NCI-H1417 (cell line): ENCODE measurements at regions not wholly inside any gene's neighbourhood (a gene's known extent, or its start where the extent isn't known, plus 50 kb on each side); places are given as distances from the start of the nearest gene placed in this dataset.
A peak's percentile ranks its signal among the peaks of the same experiment; 100 is the strongest.

Source experiments
- DNase-seq, 3 experiments: peaks; one replicate each; lab custom pipeline; 2025; lab: John Stamatoyannopoulos, UW

DNA sequence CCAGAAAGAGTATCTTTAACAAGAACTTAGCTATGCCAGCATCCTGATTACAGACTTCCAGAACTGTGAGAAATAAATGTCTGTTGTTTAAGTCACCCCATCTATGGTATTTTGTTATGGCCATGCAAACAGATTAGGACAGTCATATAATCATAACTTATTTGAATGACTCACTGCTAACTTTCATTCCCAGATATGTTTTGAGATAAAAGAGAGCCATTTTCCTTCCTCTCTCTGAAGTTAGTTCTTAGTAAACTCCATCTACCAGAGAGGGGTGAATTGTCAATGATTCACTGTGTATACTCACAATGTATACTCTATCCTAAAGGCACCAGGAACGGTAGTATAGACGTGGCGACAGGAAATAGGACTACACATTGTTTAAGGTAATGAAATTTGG lies 179.4 kb upstream of the DPH6 start:
- no peak for DNase-seq

DNA sequence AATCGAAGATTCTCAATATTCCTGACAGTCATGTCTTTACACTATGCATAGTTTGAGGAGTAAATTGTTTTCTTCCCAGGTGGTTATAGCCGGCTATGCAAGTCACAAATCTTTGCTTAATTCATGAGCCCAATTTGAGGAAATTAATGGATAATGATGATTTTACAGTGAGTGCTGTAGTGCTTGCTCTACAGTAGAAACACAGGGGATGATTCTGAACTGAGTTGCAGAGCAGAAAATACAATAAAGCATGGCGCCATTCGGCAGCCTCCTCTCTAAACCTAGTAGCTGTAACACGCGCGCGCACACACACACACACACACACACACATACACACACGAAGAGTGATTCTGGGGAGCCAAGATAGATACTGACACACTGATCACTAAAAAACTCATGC lies 181.7 kb upstream of the DPH6 start:
- no peak for DNase-seq

DNA sequence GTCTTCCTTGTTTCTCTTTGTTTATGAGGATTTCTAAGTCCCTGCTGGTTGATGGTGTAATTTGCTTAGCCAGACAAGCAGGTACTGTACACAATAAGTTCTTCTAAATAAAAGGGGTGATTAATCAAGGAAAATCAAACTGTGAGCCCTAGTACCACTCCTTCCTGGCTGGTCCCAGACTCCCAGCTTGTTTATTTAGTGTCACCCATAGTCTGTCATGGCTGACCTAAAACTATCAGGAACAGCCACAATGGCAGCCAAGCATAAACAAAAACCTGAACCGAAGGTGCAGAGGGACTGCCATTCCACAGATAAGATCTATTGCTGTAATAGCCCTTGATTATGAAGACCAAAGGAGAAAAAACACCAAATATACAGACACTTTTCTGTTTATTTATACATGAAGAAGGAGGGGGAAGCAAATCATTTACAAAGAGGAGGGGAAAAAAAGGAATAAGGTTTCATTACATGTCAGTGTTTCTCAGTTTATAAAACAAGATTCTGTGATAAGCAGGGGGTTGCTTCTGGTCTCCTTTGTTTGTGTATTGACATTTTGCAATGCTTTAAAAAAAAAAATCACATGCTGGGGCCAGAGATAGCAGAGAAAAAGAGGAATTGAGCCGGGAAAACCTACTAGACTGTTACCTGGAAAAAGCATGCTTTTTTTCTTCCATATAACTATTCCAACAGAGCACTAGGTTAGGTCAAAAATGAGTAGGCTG lies 182.4 kb upstream of the DPH6 start:
- peak; percentile 14 to 74 (median 34) for DNase-seq

DNA sequence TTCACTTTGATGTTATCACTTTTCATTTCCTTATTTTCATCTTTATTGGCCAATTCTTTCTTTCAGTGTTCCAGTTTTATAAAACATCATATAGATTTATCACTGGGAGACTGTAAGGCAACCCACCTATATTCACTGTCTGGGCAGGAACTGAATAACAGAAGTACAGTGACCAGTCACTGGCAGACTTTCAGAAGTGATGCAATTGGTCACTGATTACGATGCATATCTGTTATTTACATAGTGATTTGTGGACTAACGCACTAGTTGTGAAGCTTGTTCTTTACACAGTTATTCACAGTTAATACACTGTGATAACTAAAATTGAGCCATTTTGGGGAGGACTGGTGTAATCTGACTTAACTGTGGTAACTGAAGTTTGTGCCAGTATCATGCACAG lies 190.2 kb upstream of the DPH6 start:
- DNase-seq, result no peak

DNA sequence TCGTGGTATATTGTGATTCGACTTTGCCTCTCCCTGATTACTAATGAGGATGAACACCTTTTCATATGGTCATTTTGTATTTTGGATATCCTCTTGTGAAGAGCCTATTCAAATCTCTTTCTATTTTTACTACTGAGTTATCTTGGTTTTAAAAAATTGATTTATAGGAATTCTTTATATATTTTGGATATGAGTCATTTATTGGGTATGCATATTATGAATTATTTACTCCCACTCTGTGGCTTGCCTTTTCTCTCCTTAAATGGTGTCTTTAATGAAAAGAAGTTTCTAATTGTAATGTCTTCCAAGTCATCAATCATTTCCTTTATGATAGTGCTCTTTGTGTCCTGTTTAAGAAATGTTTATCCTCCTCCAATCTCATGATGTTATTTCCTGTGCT lies 191.5 kb upstream of the DPH6 start:
- DNase-seq, result no peak

DNA sequence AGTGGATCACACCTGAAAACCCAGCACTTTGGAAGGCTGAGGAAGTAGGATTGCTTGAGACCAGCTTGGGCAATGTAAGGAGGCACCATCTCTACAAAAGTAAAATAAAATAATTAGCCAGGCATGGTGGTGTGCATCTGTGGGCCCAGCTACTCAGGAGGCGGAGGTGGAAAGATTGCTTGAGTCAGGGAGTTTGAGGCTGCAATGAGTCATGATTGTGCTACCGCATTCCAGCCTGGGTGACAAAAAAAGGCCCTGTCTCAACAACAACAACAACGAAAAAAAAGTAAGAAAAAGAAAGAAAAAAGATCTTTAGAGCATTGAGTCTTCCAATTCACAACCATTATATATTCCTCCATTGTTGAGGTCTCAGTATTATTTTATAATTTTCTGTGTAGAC lies 192.4 kb upstream of the DPH6 start:
- no peak for DNase-seq

DNA sequence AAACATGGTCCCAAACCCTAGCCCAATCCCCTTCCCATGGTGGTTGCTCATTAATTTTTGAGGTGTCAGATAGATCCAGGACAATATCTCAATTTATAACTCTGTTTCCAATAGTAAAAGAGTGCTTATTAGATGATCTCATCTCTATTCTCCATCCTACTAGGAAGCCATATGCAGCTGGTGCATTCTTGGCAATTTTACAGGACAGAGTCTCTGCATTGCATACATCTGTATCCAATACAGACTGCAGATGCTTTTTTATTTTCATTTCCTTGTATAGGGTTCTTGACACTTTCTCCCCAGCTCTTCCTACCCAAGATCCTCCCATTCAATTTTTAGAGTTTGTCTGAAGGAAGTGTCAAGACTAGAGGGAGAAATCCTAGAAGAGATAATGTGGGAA lies 194.8 kb upstream of the DPH6 start:
- DNase-seq, result no peak

DNA sequence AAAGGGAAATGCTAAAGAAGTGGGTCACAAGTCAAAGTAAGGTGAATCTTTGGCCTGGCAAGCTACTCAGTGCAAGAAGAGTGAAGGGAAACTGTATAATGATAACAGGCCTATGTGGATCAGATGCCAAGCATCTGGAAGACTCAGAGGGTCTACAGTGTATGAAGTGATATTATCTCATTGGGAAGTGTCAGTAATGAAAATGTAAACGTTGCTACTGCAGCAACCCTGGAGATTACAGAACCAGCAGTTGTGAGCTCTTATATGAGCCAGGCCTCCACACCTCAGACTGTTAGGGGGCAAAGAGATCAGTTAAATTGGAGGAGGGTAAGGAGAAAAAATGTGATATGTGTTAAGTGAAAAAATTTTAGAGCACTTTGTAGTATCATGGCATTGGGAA lies 195.4 kb upstream of the DPH6 start:
- no peak for DNase-seq

DNA sequence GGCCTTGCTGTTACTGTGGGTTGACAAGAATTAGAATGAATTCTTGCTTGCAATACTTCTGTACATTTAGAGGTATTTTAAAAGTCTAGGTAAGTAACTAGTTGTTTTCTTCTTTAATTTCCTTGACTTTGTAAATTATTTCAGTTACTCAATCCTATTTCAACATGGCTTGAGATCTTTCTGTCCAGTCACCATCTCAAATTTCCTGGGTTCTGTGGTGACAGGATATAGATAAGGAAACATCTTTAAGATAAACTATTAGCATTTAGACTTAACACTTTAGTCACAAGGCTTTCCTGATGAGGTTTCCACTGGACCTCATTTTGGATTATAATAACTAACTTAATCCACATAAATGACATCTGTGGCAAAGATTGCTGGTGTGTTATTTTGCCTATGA lies 195.9 kb upstream of the DPH6 start:
- no peak for DNase-seq

DNA sequence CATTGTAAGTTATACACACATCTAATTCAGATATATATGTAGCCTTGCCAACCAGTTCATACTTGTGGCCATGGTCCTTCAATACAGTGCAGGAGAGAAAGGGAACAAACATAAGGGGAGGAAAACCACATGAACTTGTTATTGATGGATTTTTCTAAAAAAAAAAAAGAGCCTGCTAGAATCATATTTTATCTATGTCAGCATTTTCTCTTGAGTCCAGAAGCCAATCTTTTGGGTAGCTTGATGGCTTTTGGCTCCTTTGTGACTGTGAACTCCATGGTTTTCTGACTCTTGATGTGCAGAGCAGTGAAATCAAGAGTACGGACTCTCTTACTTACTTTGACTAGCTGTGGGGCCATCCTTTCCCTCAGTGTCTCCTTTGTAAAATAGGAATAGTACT lies 197.4 kb upstream of the DPH6 start:
- no peak for DNase-seq

DNA sequence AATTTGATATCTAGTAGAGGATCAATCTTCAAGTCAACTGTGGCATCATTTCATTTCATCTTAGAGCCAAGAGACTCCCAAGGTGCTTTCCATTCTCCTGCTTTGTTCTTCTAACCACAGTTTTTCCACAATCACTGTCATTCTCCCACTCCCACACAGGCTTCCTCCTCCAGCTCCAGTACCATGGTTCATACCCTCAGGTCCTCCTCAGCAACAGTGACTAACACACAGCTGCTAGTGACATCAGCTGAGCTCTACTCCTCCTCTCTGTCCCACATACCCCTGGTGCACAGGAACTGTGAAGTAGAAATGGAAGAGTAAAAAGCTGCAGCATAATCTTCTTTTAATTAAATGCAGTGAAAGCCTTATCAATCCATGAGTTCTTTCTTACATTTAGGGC lies 200.2 kb upstream of the DPH6 start:
- no peak for DNase-seq

DNA sequence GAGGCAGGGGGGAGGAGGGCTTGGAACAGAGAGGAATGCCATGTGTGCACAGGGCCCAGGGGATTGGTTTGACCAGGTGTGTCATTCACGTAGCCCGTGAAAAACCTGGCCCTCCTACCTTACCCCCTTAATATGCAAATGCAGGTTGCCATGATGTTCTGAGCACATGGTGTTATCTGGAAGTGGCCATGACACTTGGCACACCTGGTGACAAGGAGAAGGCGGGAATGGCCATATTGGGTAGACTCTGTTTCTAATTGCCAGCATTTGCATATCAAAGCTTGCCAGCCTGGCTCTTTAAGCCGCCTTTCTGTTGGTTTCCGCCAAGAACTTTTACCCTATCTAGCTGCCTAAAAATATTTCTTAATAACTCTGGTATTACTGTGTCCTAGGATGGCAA lies 202.1 kb upstream of the DPH6 start:
- DNase-seq, result no peak

DNA sequence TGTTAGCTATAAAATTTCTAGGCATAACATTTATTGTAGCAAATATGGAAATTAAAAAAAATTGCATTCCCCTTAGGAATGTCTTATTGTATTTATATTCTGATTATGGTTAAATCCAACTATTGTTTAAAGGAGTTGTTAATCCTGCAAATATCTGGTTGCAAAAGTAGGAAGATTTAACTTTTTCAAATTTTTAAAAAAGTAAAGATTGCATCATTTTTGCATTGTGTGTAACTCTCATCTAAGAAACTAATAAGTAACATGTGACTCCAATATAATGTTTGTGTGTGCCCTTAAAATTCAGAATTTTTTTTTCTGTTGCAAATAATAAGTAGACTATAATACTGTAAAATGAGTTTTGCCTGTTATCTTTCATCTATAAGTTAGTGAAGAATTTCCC lies 204.1 kb upstream of the DPH6 start:
- no peak for DNase-seq

DNA sequence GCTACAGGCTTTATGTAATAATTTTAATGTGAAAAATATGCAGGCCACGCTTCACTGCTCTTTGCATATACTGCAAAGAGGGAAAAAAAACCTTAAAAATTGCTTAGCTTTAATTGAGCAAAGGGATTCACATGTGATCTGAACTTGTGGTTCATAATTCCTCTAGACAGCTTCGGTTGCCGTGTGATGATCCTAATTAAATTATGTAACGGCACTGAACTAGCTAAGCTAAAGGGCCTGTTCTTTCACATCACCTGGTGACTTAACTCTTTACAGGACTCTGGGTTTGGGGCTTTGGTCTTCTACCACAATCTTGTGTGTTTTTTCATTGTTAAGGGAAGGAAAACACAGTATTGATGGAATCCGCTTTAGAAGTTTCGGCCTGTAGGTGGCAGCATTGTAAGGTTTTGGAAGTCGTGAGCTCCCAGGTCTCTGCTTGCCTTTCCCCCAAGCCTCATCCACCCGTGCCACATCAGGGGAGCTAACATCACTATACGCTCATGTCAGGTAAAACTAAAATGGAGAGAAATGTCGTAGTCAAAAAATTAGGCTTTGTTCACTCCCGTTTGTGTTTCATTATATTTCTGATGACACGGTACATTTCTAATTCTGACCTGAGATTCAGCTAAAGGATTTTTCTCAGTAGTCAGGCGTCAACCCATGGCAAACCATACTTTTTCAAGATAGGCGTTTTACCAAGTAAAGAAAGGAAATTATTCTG lies 205.6 kb upstream of the DPH6 start:
- DNase-seq, result peak; percentile 68 to 93 (median 84)

DNA sequence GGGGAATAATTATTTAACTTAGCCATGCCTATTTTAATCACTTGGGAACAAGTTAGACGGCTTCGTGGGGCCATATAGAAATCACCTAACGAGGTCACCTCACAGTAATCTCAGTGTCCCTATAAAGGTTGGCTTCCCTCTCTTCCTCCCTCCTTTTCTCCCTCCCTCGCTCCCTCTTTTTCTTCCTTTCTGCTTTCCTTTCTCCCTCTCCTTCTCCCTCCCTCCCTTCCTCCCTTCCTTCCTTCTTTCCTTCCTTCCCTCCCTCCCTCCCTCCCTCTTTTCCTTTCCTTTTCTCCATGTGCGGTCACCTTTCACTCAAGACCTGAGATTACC lies 206.1 kb upstream of the DPH6 start:
- no peak for DNase-seq

DNA sequence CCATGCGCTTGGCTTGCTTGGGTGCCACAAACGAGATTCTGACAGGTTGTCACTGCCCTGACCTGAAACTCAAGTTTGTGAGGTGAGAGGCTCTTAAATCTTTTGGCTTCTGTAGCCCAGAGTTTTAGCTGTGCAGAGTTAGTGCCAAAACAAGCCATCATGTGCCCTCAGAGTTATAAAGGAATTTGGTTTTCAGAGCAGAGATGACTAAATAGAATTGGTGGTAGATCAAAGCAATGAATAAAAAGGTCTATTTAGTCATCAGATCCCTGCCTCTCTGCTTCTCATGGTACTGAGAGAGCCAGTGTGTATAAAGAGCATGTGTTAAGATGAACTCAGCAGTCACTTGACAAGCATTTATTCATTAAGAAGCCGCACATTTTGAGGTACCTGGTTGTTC lies 207.5 kb upstream of the DPH6 start:
- peak in 2 of 3 experiments; percentile 21 to 51 for DNase-seq

DNA sequence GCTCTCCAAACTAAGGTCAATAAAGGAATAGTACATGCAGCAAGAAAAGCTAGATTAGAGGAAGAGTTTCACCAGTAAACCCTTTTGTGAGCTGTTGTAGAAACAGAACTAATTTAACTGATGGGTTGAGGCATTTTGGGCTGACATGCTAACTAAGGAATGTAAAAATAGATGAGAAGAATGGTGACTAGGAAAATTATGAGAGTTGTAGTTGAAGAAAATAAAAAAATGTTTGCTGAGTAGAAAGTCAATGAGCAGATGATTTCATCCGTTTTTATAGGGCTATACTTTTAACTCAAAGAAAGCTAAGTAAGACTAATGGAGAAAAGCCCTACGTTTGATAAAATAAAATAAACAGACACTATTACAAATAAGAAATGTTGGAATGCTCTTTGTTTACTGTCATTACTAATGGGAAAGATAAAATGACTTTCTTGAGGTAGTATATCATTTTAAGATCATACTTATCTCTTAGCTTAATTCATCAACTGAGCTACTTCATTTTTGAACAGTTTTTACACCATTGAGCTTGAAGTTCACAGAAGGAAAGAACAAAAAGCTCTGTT lies 209.4 kb upstream of the DPH6 start:
- DNase-seq, result no peak

DNA sequence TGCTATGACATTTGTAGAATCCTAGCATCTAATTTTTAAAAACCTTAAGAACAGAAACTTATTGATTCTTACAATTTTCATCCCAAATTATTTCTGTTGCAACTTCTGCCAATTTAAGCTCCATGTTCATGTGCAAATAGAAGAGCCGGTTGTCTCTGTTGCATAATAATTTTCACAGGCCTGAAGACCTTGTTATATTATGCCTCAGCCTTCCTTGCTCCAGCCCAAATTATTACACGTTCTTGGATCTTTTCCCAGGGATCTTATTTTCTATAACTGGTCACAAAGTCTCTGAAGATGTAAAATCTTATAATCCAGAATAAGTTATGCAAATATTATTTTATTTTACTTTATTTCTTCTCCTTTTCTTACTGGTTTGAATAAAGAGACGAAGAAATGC lies 210.7 kb upstream of the DPH6 start:
- DNase-seq, result no peak

DNA sequence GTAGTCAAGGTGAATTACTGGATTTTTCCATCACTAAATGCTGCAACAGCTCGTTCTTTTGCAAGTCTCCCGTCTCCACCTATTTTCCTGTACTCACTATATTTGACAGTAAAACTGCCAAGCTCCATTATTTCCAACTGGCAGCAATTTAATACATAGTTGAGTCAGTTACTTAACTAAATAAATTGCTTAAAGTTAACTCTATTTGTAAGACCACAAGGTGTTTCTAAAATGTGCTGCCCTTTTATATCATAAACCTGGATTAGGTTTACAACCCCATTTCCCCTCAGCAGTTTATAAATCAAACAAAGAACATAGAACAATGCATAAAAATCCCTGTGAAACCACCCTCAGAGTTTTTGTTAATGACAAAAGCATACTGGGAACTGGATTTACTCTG lies 211.4 kb upstream of the DPH6 start:
- DNase-seq, result peak in 2 of 3 experiments; percentile 69 to 89

DNA sequence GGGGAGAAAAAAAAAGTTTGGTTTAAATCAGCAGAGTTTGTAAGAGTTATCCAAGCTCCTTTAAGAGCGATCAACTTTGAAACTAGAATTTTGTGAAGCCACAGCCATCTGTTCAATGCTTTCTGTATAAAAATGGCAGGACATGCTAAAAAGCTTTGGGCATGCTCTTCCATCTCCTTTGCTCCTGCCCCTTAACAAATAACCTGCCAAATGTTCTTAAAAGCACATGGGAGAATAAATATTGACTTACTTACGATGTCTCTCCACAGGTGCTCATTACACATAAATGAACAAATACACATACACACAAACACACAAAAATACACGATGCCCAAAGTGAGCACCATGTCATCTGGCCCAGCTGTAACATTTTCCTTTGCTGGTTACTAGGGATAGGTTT lies 211.8 kb upstream of the DPH6 start:
- peak in 2 of 3 experiments; percentile 70 to 92 for DNase-seq

DNA sequence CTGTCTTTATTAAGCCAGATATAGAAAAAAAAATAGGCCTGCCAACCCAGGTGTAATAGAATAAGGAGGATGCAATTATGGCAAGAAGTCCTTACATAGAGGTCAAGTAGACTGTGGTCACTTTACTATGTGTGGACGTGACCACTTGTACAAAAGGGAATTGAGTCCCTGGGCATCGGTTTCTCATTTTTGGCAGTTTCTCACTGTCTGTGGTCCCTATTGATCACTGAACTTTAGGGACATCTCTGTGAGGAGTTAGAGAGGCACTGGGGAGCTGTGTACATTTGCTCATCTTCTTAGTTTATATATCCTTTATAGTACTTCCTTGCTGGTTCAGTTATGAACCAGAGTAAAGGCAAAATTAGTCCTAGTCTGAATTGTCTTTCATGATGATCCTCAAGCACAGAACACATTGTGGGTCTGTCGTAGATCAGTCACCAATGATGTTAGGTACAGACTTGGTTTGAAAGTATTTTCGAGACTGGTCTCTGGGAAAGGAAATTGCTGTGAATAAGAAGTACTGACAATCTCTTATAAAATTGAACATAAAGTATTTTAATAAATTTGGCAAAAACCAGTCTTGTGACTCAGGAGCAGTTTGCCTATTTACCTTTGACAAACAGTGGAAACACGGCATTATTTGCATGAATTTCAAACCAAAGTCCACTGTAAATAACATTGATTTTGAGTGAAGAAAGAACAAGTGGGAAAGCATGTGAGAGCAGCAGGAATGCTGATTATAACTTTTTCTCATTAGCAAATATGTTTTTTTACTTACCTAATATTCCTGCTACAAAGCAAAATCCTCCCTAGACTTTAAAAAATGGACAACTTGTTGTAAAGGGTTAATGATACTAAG lies 218.9 kb upstream of the DPH6 start:
- no peak for DNase-seq

DNA sequence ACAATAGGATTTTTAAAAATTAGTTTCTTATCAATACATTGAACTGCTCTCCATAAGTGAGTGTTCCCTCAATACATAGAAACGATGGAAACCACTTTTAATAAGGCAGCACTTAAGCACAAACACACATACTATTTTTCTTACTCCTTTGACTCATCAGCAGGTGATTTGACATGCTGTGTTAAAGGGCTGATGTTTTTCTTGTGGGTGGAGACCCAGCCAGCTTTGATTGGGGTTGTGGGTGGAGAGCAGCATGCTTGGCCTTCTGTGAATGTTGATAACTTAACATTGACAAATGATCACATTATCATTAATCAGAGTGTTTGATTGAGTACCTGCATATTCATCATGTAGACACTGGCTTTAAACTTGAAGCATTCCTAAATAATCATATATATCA lies 223.0 kb upstream of the DPH6 start:
- DNase-seq, result peak in 2 of 3 experiments; percentile 13 to 67

DNA sequence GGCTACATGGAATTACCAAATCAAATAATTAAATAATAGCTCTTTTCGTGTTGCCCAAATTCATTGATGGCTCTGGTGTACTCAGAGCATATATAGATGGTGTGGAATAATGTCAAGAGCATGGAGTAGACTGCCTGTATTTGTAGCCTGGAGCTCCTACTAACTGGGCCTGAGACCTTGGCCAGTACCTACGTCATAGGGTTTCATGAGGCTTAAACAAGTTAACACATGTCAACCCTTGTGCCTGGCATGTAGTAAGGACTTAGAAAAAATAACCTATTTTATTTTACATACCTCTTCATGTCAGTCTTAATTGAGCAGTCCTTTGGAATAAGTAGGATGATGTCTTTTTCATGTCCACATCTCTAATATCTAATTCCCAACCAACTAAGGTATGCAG lies 223.7 kb upstream of the DPH6 start:
- DNase-seq, result no peak
